GM12878 (cell line): ENCODE measurements at regions not wholly inside any gene's neighbourhood (a gene's known extent, or its start where the extent isn't known, plus 50 kb on each side); places are given as distances from the start of the nearest gene placed in this dataset.

ENCODE experiments used
- ATAC-seq: fragments of 200-7000 bp; cut with Tn5 transposase; 3 replicates; pipeline ENCODE4 v1.9.1; 2020; ENCODE audit warnings: mild to moderate bottlenecking, moderate library complexity
- BruUV-seq: library from RNA; stranded (reverse); fragments of 400-500 nt; replicated peaks from 2 replicates; lab custom pipeline; 2021; lab: Mats Ljungman, UMichigan
- CTCF ChIA-PET: fragments of 300-600 bp; sonication (Branson Sonifier 250); formaldehyde crosslinking; extraction: SDS; loops from one replicate; lab custom pipeline; 2021; ENCODE audit warnings: inconsistent platforms; lab: Yijun Ruan, JAX
- POLR2A ChIA-PET: fragments of 350-600 bp; formaldehyde crosslinking; extraction: SDS; loops from one replicate; lab custom pipeline; 2021; ENCODE audit warnings: inconsistent platforms; lab: Charles Lee
- RAD21 ChIA-PET: fragments of 300-600 bp; sonication (Branson Sonifier 250); formaldehyde crosslinking; loops from one replicate; lab custom pipeline; 2023; ENCODE audit warnings: antibody characterized with exemption; ENCODE audit not compliant: unreplicated experiment; lab: Charles Lee
- SMC1A ChIA-PET: fragments of 300-600 bp; sonication (Branson Sonifier 250); formaldehyde crosslinking; loops from one replicate; lab custom pipeline; 2023; ENCODE audit not compliant: unreplicated experiment, uncharacterized antibody; lab: Charles Lee
- DNase-seq: peaks from one replicate; pipeline ENCODE4 v3.0.0-alpha.2; 2011; ENCODE audit warnings: low read depth, low spot score
- FAIRE-seq: peaks from 3 replicates; lab custom pipeline; 2011; peaks lifted over from hg19 to GRCh38; lab: Jason Lieb, UNC
- H2AFZ ChIP-seq: 2 replicates; pipeline ENCODE4 v1.6.0; 2011; ENCODE audit warnings: low read depth, low read length, control low read depth; ENCODE audit not compliant: control insufficient read depth
- H3K27ac ChIP-seq: 2 replicates; pipeline ENCODE4 v1.5.1; 2011; ENCODE audit warnings: control low read depth; ENCODE audit not compliant: control insufficient read depth, insufficient read depth
- H3K27me3 ChIP-seq, 2 experiments: replicated peaks in 1 of 2; 2 replicates each; pipeline versions ENCODE4 v1.6.0 to v1.6.1; 2011; ENCODE audit warnings: low read length in 1 of 2; ENCODE audit not compliant: control insufficient read depth in 2 of 2, insufficient read depth in 2 of 2
- H3K36me3 ChIP-seq, 2 experiments: 2 replicates each; pipeline ENCODE4 v1.5.1; 2011; ENCODE audit warnings: low read length in 1 of 2; ENCODE audit not compliant: control insufficient read depth in 2 of 2, insufficient read depth in 2 of 2
- H3K4me1 ChIP-seq: 2 replicates; pipeline ENCODE4 v1.6.1; 2011; ENCODE audit warnings: mild to moderate bottlenecking, low read length, moderate library complexity, mixed read lengths; ENCODE audit not compliant: control insufficient read depth, insufficient read depth
- H3K4me2 ChIP-seq: 2 replicates; pipeline ENCODE4 v1.6.0; 2011; ENCODE audit warnings: control low read depth; ENCODE audit not compliant: control insufficient read depth, insufficient read depth
- H3K4me3 ChIP-seq: fragments of 200-600 bp; sonication (generic); 2 replicates; pipeline ENCODE4 v1.5.1; 2016
- H3K79me2 ChIP-seq: 2 replicates; pipeline ENCODE4 v1.6.0; 2011; ENCODE audit warnings: low read length; ENCODE audit not compliant: control insufficient read depth, insufficient read depth
- H3K9ac ChIP-seq: 2 replicates; pipeline ENCODE4 v1.8.0; 2011; ENCODE audit warnings: low read length, control low read depth, mixed read lengths; ENCODE audit not compliant: control insufficient read depth, insufficient read depth
- H3K9me3 ChIP-seq: replicated peaks from 3 replicates; pipeline ENCODE4 v1.5.1; 2011; ENCODE audit warnings: mild to moderate bottlenecking, low read length; ENCODE audit not compliant: control insufficient read depth, insufficient read depth
- H4K20me1 ChIP-seq: 2 replicates; pipeline ENCODE4 v1.6.0; 2011; ENCODE audit not compliant: control insufficient read depth, insufficient read depth
- ASH2L ChIP-seq: fragments of 300-600, 200-600 bp; sonication (generic); IDR thresholded peaks from 2 replicates; pipeline ENCODE4 v1.6.1; 2017; ENCODE audit warnings: low read depth, mild to moderate bottlenecking, borderline replicate concordance
- ATF2 ChIP-seq: IDR thresholded peaks from 2 replicates; pipeline ENCODE4 v1.6.1; 2012; ENCODE audit warnings: low read length, inconsistent platforms
- FOS ChIP-seq: IDR thresholded peaks from 3 replicates; pipeline ENCODE4 v1.6.1; 2011; ENCODE audit warnings: borderline replicate concordance; ENCODE audit not compliant: insufficient read length; ENCODE audit errors: extremely low read depth
- GABPA ChIP-seq: IDR thresholded peaks from 2 replicates; pipeline ENCODE4 v1.6.1; 2014; ENCODE audit warnings: antibody characterized with exemption, low read depth, mild to moderate bottlenecking, inconsistent platforms
- KDM1A ChIP-seq: fragments of 200-600 bp; sonication (generic); IDR thresholded peaks from 2 replicates; pipeline ENCODE4 v1.6.1; 2016; ENCODE audit warnings: borderline replicate concordance
- LARP7 ChIP-seq: fragments of 450-650 bp; IDR thresholded peaks from 2 replicates; pipeline ENCODE4 v1.6.1; 2017; ENCODE audit warnings: mild to moderate bottlenecking
- MLLT1 ChIP-seq: fragments of 450-650 bp; IDR thresholded peaks from 2 replicates; pipeline ENCODE4 v1.6.1; 2016; ENCODE audit warnings: mild to moderate bottlenecking
- NRF1 ChIP-seq: conservative IDR thresholded peaks from 2 replicates; pipeline ENCODE4 v1.6.1; 2011; ENCODE audit warnings: mild to moderate bottlenecking, low read depth, low read length, improper control_type of control experiment
- WGBS: methylation state at CpG from one replicate; pipeline ENCODE4 v1.1.6; 2016; ENCODE audit warnings: low lambda C conversion rate; ENCODE audit not compliant: insufficient replicate concordance, insufficient coverage; ENCODE audit errors: missing lambda C conversion rate; 5-methylcytosine and 5-hydroxymethylcytosine counted together
- in situ Hi-C: fragments of 300-500 bp; cut with MboI; formaldehyde crosslinking; loops from 9 replicates; pipeline ENCODE4 v1.14.3; 2018; ENCODE audit warnings: mixed read lengths
- intact Hi-C: fragments of 100-400 bp; cut with micrococcal nuclease; formaldehyde crosslinking; loops from one replicate; pipeline ENCODE4 v1.14.2; 2022; ENCODE audit not compliant: unreplicated experiment

- H3K4me3 ChIP-seq: no peak overlapping the region
- ChIA-PET POLR2A (no interaction called here), SMC1A (interaction anchor here (0.7 to 1.1 kb wide), 2 partner anchors 20 to 452 kb away, joined by 3 read pairs; no protein-coding TSS in a partner anchor), RAD21 (no interaction called here), CTCF (no interaction called here)
- peaks cover 0 to 17% of the 10 kb centered on the region in 2 experiments; a peak in 2 of 4 replicates for H3K36me3 ChIP-seq
- BruUV-seq: no TSS peak
- H3K4me2 ChIP-seq: no peak overlapping the region
- H2AFZ ChIP-seq: no peak overlapping the region
- no CpG with 5 or more reads among the region's 15 CpGs for WGBS
- intact Hi-C loops: loop anchor here (5.0 kb wide), 1 partner anchor 533 kb away; no protein-coding TSS in a partner anchor
- TF ChIP-seq NRF1 (no peak), MLLT1 (no peak), LARP7 (no peak), KDM1A (no peak), FOS (no peak), ASH2L (no peak), GABPA (no peak), ATF2 (no peak)
- H4K20me1 ChIP-seq: no peaks in the 10 kb centered on the region
- H3K27ac ChIP-seq: no peak overlapping the region
- no peaks in the 10 kb centered on the region for H3K9me3 ChIP-seq
- H3K79me2 ChIP-seq: no peaks in the 10 kb centered on the region
- H3K27me3 ChIP-seq: no peaks in the 10 kb centered on the region
- no peak for ATAC-seq
- no peaks in the 10 kb centered on the region for H3K4me1 ChIP-seq
- H3K9ac ChIP-seq: no peak overlapping the region
- FAIRE-seq: no peak
- in situ Hi-C loops: no loop called here
- no peak for DNase-seq
Measured at GRCh38 chr14:105838591-105839424, 312.4 kb downstream of the TMEM121 start.
